ENCODE measurements at regions not wholly inside any gene's neighbourhood (a gene's known extent, or its start where the extent isn't known, plus 50 kb on each side); places are given as distances from the start of the nearest gene placed in this dataset.

- H3K4me2 ChIP-seq (ENCODE audit: control insufficient read depth, extremely low read depth, insufficient read depth, low read depth, low read length): no peak overlapping the region
- H3K27ac ChIP-seq (ENCODE audit: control insufficient read depth, insufficient read depth, low read length): no peak overlapping the region
- H3K4me3 ChIP-seq (ENCODE audit: control insufficient read depth in 2 of 3, extremely low read depth in 1 of 3, insufficient read depth in 2 of 3, low read depth in 1 of 3, low read length in 3 of 3): no peak overlapping the region
- H4K20me1 ChIP-seq (ENCODE audit: control insufficient read depth, extremely low read depth, insufficient read depth, low read length): no peaks in the 10 kb centered on the region
- H2AFZ ChIP-seq (ENCODE audit: control insufficient read depth, low read length): no peak overlapping the region
- no peak overlapping the region for H3K9ac ChIP-seq (ENCODE audit: control insufficient read depth, extremely low read depth, insufficient read depth, low read length)
- TF ChIP-seq EZH2 (IDR thresholded peaks at IDR 0.05; ENCODE audit: low read length) (no peak), CTCF (optimal IDR thresholded peaks at IDR 0.05 in 1 of 3, IDR thresholded peaks at IDR 0.05 in 1 of 3, conservative IDR thresholded peaks at IDR 0.05 in 1 of 3; ENCODE audit: extremely low read depth in 1 of 3, insufficient read depth in 2 of 3, low read length in 3 of 3) (no peak)
- no peak for FAIRE-seq
- no peaks in the 10 kb centered on the region for H3K9me1 ChIP-seq (ENCODE audit: control insufficient read depth, extremely low read depth, insufficient read depth, low read length)
- dilution Hi-C loops (cut with MboI; ENCODE audit: extremely low pct_ligation_motif_present, low sequenced_read_pairs): no loop called here
- no peaks in the 10 kb centered on the region for H3K9me3 ChIP-seq (ENCODE audit: control insufficient read depth, low read depth, low read length)
- no peaks in the 10 kb centered on the region for H3K4me1 ChIP-seq (ENCODE audit: control insufficient read depth, extremely low read depth, insufficient read depth, low read length)
- H3K36me3 ChIP-seq (ENCODE audit: control insufficient read depth in 2 of 2, extremely low read depth in 1 of 2, insufficient read depth in 2 of 2, low read length in 2 of 2): no peaks in the 10 kb centered on the region
- no peaks in the 10 kb centered on the region for H3K79me2 ChIP-seq (ENCODE audit: control insufficient read depth, insufficient read depth, low read length)
- peaks cover 4% of the 10 kb centered on the region for H3K27me3 ChIP-seq (ENCODE audit: control insufficient read depth, extremely low read depth, insufficient read depth, low read length)
- DNase-seq (ENCODE audit: low read depth, low spot score): no peak
These were observed 183.7 kb downstream of the BMP4 start for GRCh38 chr14:53772936-53773335.

- Histone ChIP-seq H3K27ac (ENCODE audit: control insufficient read depth, insufficient read depth, low read length) (no peak overlapping the region), H3K27me3 (ENCODE audit: control insufficient read depth, extremely low read depth, insufficient read depth, low read length) (peaks cover 4% of the 10 kb centered on the region), H3K36me3 (ENCODE audit: control insufficient read depth in 2 of 2, extremely low read depth in 1 of 2, insufficient read depth in 2 of 2, low read length in 2 of 2) (no peaks in the 10 kb centered on the region), H3K4me3 (ENCODE audit: control insufficient read depth in 2 of 3, extremely low read depth in 1 of 3, insufficient read depth in 2 of 3, low read depth in 1 of 3, low read length in 3 of 3) (no peak overlapping the region), H2AFZ (ENCODE audit: control insufficient read depth, low read length) (no peak overlapping the region), H4K20me1 (ENCODE audit: control insufficient read depth, extremely low read depth, insufficient read depth, low read length) (no peaks in the 10 kb centered on the region), H3K9ac (ENCODE audit: control insufficient read depth, extremely low read depth, insufficient read depth, low read length) (no peak overlapping the region), H3K4me1 (ENCODE audit: control insufficient read depth, extremely low read depth, insufficient read depth, low read length) (no peaks in the 10 kb centered on the region), H3K9me3 (ENCODE audit: control insufficient read depth, low read depth, low read length) (no peaks in the 10 kb centered on the region), H3K4me2 (ENCODE audit: control insufficient read depth, extremely low read depth, insufficient read depth, low read depth, low read length) (no peak overlapping the region), H3K79me2 (ENCODE audit: control insufficient read depth, insufficient read depth, low read length) (no peaks in the 10 kb centered on the region), H3K9me1 (ENCODE audit: control insufficient read depth, extremely low read depth, insufficient read depth, low read length) (no peaks in the 10 kb centered on the region)
- dilution Hi-C loops (cut with MboI; ENCODE audit: extremely low pct_ligation_motif_present, low sequenced_read_pairs): no loop called here
- TF ChIP-seq EZH2 (IDR thresholded peaks at IDR 0.05; ENCODE audit: low read length): no peak
- TF ChIP-seq CTCF (optimal IDR thresholded peaks at IDR 0.05 in 1 of 3, IDR thresholded peaks at IDR 0.05 in 1 of 3, conservative IDR thresholded peaks at IDR 0.05 in 1 of 3; ENCODE audit: extremely low read depth in 1 of 3, insufficient read depth in 2 of 3, low read length in 3 of 3): no peak
- DNase-seq (ENCODE audit: low read depth, low spot score) (no peak), FAIRE-seq (no peak)
These were observed 189.1 kb downstream of the BMP4 start for GRCh38 chr14:53767566-53767965.

All from keratinocyte (primary cell).